HG03025 (cell line): ENCODE measurements at regions not wholly inside any gene's neighbourhood (a gene's known extent, or its start where the extent isn't known, plus 50 kb on each side); places are given as distances from the start of the nearest gene placed in this dataset.
"Not testable (repeated sequence)": the region's sequence is repeated elsewhere in the genome, so short reads cannot be mapped to it uniquely, and the experiment has no call there.

Experiments used
- ATAC-seq: cut with Tn5 transposase; IDR thresholded peaks from one replicate; pipeline ENCODE4 v1.9.1; 2021; ENCODE audit warnings: mild to moderate bottlenecking, moderate library complexity; ENCODE audit not compliant: unreplicated experiment, low FRiP score

DNA sequence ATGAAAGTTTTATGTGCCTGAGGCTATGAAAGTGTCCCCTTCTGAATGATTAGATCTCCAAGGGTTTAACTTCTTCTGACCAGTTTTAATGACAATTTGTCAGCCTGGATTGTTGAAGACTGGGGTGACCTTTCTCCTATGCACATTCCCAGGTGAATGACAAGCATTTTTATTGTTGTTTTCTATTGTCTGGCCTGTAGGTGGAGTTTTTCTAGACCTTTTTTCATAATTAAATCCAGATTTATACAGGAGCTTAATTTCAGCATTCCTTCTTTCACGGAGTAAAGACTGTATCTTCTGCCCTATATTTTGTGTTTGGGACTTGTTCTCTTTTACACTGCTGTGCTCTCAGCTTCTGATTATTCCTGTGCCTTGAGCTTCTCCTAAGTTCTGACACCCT is 125.0 kb upstream of the FAR2 start:
- ATAC-seq: no peak

DNA sequence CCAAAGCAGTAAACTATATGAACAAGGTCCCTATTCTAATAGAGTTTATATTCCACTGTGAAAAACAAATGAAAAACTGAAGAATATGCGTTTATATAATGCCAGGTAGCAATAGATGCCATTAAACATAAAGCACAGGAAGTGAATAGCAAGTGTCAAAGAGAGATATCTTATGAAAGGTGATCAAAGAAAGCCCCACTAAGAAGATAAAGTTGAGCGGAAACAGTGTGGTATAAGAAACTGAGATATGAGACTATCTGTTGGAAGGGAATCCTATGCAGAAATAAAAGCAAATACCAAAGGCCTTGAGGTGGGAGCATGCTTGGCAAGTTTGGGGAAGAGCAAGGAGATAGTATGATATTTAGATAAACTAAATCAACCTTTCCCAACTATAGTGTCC is 123.1 kb upstream of the FAR2 start:
- no peak for ATAC-seq

DNA sequence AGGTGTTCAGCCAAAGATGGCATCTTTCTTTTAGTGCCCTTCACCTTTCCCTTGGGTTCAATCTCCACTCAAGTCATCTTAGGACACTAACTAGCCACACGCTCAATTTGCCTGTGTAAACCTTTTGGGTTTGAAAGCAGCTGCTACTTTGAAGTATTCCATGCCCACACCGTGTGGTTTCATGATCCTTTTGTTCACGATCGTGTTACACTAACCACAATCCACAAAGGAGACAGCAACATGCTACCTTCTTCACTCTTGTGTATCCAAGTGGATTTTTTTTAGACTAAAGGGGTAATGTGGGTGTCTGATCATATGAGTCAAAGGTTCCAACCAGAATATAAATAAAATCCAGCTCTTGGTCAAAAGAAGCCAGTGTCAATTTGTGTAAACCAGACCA is 122.7 kb upstream of the FAR2 start:
- no peak for ATAC-seq

DNA sequence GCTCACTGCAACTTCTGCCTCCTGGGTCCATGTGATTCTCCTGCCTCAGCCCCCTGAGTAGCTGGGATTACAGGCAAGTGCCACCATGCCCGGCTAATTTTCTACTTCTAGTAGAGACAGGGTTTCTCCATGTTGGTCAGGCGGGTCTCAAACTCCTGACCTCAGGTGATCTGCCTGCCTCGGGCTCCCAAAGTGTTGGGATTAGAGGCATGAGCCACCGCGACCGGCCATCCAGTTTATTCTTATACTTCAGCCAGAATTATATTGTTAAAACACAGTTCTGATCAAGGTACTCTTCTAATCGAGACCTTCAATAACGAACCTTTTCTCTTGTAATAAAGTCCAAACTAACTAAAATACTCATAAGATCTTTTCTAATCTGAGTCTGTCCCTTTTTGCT is 119.6 kb upstream of the FAR2 start:
- ATAC-seq: not testable (repeated sequence)

- ATAC-seq: no peak
Measured at GRCh38 chr12:29030006-29030405, 119.1 kb upstream of the FAR2 start.

- ATAC-seq: no peak
Measured at GRCh38 chr12:29032446-29032845, 116.6 kb upstream of the FAR2 start.

- ATAC-seq: no peak
Measured at GRCh38 chr12:29033519-29033918, 115.6 kb upstream of the FAR2 start.

GRCh38 chr12:29035112-29035511 is 114.0 kb upstream of the FAR2 start:
- no peak for ATAC-seq

DNA sequence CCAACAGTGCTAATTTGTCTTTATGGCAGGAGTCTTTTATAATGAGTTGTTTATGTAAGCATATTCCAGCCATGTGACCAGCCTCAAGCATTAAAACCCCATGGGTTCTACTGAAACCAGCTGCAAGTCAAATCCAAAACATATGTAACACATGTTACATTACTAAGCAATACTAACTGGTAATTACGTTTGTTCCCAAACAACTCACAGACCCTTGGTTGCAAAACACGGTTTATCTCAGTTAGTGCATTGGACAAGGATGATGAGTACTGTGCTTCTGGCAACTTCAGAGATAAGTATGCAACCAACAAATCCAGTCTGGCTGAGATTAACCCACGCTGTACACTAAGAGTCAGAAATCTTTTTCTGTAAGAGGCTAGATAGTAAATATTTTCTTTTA is 110.1 kb upstream of the FAR2 start:
- ATAC-seq: no peak

GRCh38 chr12:29041621-29042020 is 107.5 kb upstream of the FAR2 start:
- ATAC-seq: no peak

DNA sequence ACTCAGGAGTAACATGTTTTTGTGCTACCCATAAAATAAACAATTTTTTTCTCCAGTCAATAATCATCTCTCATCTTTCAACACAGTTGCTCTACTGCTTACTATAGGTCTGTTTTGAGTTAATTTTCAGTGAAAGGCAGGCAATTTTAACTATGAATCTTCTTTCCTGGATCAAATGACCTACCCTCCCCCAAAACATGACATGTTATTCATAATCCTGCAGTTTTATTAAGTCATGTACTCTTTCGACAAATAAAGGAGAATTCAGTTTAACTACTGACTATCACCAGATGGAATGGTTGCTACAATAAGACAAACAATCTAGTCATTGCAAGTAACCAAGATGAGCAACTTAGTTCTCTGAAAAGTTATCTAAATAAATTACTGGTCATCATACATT is 106.0 kb upstream of the FAR2 start:
- ATAC-seq: no peak

GRCh38 chr12:29044799-29045198 is 104.3 kb upstream of the FAR2 start:
- ATAC-seq: no peak

DNA sequence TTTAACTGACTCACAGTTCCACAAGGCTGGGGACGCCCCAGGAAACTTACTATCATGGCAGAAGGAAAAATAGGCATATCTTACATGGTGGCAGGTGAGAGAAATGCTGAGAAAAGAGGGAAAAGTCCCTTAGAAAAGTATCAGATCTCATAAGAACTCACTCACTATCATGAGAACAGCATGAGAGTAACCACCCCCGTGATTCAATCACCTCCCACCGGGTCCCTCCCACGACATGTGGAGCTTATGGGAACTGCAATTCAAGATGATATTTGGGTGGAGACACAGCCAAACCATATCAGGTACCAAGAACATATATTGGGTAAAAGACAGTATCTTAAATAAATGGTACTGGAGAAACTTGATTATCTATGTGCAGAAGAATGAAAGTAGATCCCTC is 100.3 kb upstream of the FAR2 start:
- ATAC-seq: no peak

GRCh38 chr12:29050503-29050902 is 98.6 kb upstream of the FAR2 start:
- ATAC-seq: no peak

DNA sequence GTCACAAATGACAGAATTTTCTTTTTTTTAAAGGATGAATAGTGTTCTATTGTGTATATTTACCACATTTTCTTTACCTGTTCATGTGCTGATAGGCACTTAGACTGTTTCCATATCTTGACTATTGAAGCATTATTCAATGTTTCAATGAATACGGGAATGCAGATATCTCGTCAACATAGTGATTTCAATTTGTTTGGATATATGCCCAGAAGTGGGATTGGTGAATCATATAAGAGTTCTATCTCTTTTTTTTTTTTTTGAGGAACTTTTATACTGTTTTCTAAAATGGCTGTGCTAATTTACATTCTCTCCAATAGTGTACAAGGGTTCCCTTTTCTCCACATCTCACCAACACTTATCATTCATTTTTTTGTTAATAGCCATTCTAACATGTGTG is 97.9 kb upstream of the FAR2 start:
- ATAC-seq: no peak

DNA sequence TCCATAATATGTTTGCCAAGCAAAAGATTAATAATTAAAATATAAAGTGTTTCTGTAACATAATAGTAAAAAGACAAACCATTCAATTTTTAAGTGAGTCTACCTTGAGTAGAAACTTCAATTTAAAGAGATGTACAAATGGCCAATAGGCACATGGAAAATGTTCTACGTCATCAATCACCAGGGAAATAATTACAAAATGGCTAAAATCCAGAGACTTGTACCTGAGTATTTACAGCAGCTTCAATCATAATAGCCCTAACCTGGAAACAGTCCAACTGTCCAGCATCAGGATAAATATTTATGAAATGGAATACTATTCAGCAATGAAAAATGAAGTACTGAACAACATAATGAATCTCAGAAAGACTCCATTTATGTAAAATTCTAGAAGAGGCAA is 95.5 kb upstream of the FAR2 start:
- ATAC-seq: no peak

GRCh38 chr12:29054858-29055663 is 94.0 kb upstream of the FAR2 start:
- ATAC-seq: no peak

DNA sequence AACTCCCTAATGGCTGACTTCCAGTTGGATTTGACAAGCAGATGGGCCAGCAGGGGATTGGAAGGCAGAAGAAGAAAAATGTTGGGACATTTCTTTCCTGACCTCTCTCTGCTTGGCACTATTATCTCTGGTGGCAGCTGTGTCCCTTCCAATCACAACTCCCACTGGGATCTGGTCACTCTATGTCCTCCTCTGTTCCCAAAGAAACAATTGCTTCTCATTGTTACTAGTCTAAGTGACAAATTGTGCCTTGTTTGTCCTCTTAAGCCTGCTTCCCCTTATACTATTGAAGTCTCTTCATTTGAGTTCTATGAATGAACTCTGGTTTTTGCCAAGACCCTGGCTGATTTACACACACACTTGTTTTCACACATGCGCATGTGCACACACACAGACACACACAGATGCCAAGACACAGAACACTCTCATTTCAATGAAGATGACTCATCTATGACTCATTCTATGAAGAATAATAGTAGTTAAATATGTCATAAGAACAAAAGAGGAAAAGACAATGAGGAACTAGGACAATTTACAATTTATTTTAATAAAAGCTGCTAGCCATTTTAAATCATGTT is 83.0 kb upstream of the FAR2 start:
- ATAC-seq: no peak

DNA sequence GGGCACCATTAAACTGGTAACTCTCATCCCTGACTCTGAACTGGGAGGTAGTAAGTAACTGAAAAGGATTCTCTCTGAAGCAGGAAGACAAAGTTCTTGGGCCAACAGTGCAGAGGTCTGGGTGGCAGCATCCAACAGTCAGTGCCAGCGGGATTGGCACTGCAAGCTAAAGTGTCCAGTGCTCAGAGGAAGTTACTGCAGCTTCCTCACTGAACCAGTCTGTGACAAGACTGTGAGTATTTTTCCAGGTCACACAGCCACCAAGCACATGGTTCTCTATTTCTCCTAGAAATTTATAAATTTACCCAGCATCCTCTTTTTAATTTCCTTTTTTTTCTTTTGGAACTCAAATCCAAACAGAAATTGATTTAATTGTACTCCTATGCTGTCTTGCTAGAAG is 81.6 kb upstream of the FAR2 start:
- no peak for ATAC-seq

- ATAC-seq: no peak
Measured at GRCh38 chr12:29070309-29070708, 78.8 kb upstream of the FAR2 start.

DNA sequence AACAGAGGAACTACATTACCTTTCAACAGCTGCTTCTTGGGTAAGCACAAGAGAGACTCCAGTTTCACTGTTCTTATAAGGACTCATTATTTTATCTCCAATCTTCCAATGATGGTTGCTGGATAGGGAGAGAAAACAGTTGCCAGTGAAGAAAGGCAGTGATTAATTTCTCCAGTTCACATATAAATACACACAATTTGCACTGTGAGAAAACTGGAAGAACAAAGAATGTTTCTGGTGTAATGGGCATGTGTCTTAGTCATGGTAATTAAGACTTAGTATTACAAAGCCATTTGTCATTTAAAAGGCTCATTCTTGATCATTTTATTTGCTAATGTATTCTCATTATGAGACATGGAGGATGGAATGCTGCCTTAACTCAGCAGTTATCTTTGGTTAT is 78.0 kb upstream of the FAR2 start:
- no peak for ATAC-seq

GRCh38 chr12:29072631-29073030 is 76.4 kb upstream of the FAR2 start:
- ATAC-seq: no peak
